IMR-90 (cell line): ENCODE measurements at regions not wholly inside any gene's neighbourhood (a gene's known extent, or its start where the extent isn't known, plus 50 kb on each side); places are given as distances from the start of the nearest gene placed in this dataset.

Experiments used
- ATAC-seq: fragments of 200-7000 bp; cut with Tn5 transposase; 2 replicates; pipeline ENCODE4 v1.9.1; 2020; ENCODE audit warnings: low read depth, mild to moderate bottlenecking, moderate library complexity
- BruUV-seq: library from RNA; stranded (reverse); fragments of 400-500 nt; replicated peaks from 2 replicates; lab custom pipeline; 2021; lab: Mats Ljungman, UMichigan
- CTCF ChIA-PET: fragments of 300-600 bp; formaldehyde crosslinking; extraction: SDS; loops from one replicate; lab custom pipeline; 2021; ENCODE audit warnings: antibody characterized with exemption; lab: Yijun Ruan, JAX
- POLR2A ChIA-PET: fragments of 300-600 bp; sonication (Branson Sonifier 250); formaldehyde crosslinking; loops from one replicate; lab custom pipeline; 2022; ENCODE audit warnings: antibody characterized with exemption; ENCODE audit not compliant: unreplicated experiment; lab: Charles Lee
- DNase-seq: peaks from one replicate; pipeline ENCODE4 v3.0.0; 2013
- H2AFZ ChIP-seq: replicated peaks from 2 replicates; pipeline ENCODE3; 2013; ENCODE audit warnings: low read length, mild to moderate bottlenecking; ENCODE audit not compliant: poor library complexity
- H2AK5ac ChIP-seq: 2 replicates; pipeline ENCODE4 v1.6.1; 2013; ENCODE audit warnings: low read depth, low read length, inconsistent platforms
- H2AK9ac ChIP-seq: replicated peaks from 2 replicates; pipeline ENCODE3; 2013; ENCODE audit warnings: mild to moderate bottlenecking, low read depth, low read length, moderate library complexity; ENCODE audit not compliant: poor library complexity
- H2BK120ac ChIP-seq: 2 replicates; pipeline ENCODE4 v1.6.1; 2013; ENCODE audit warnings: low read depth, low read length, inconsistent platforms
- H2BK15ac ChIP-seq: 3 replicates; pipeline ENCODE4 v1.6.1; 2013; ENCODE audit warnings: low read depth, low read length, inconsistent platforms
- H2BK20ac ChIP-seq: 2 replicates; pipeline ENCODE4 v1.6.1; 2013; ENCODE audit warnings: low read depth, mild to moderate bottlenecking, inconsistent platforms, low read length, moderate library complexity
- H2BK5ac ChIP-seq: 2 replicates; pipeline ENCODE4 v1.6.1; 2013; ENCODE audit warnings: mild to moderate bottlenecking, low read depth, low read length, inconsistent platforms; ENCODE audit not compliant: poor library complexity, severe bottlenecking
- H3K14ac ChIP-seq: replicated peaks from 2 replicates; pipeline ENCODE4 v1.6.1; 2013; ENCODE audit warnings: low read depth, low read length, inconsistent platforms
- H3K18ac ChIP-seq: 2 replicates; pipeline ENCODE4 v1.6.1; 2013; ENCODE audit warnings: low read depth, low read length, control low read depth
- H3K23ac ChIP-seq: 2 replicates; pipeline ENCODE4 v1.6.1; 2013; ENCODE audit warnings: low read depth, low read length, inconsistent platforms
- H3K27ac ChIP-seq: 2 replicates; pipeline ENCODE4 v1.5.1; 2013; ENCODE audit warnings: mild to moderate bottlenecking, control low read depth, low read length; ENCODE audit not compliant: insufficient read depth
- H3K27me3 ChIP-seq: 2 replicates; pipeline ENCODE4 v1.6.1; 2013; ENCODE audit warnings: low read length; ENCODE audit not compliant: control insufficient read depth, insufficient read depth
- H3K36me3 ChIP-seq: 2 replicates; pipeline ENCODE4 v1.6.1; 2013; ENCODE audit warnings: low read length, mixed read lengths; ENCODE audit not compliant: control insufficient read depth, insufficient read depth
- H3K4ac ChIP-seq: 2 replicates; pipeline ENCODE4 v1.6.1; 2013; ENCODE audit warnings: low read depth, low read length, inconsistent platforms
- H3K4me1 ChIP-seq: 2 replicates; pipeline ENCODE4 v1.6.1; 2013; ENCODE audit warnings: low read length, mixed read lengths; ENCODE audit not compliant: control insufficient read depth, insufficient read depth
- H3K4me2 ChIP-seq: 2 replicates; pipeline ENCODE4 v1.6.1; 2013; ENCODE audit warnings: low read depth, mild to moderate bottlenecking, control low read depth, low read length, moderate library complexity
- H3K4me3 ChIP-seq: 2 replicates; pipeline ENCODE4 v1.5.1; 2013; ENCODE audit warnings: low read depth, mild to moderate bottlenecking, control low read depth, low read length, moderate library complexity; ENCODE audit not compliant: insufficient read depth
- H3K56ac ChIP-seq: 2 replicates; pipeline ENCODE4 v1.6.1; 2013; ENCODE audit warnings: low read length, inconsistent platforms; ENCODE audit not compliant: insufficient read depth; ENCODE audit errors: extremely low read depth
- H3K79me1 ChIP-seq, 2 experiments: 2 replicates each; pipeline ENCODE4 v1.6.1; 2013; ENCODE audit warnings: low read length in 2 of 2, inconsistent platforms in 1 of 2, low read depth in 1 of 2
- H3K9ac ChIP-seq: 2 replicates; pipeline ENCODE4 v1.6.1; 2013; ENCODE audit warnings: low read depth, low read length, control low read depth
- H3K9me1 ChIP-seq: 2 replicates; pipeline ENCODE4 v1.6.1; 2013; ENCODE audit warnings: low read length, inconsistent platforms; ENCODE audit not compliant: insufficient read depth
- H3K9me3 ChIP-seq: 2 replicates; pipeline ENCODE4 v1.6.1; 2013; ENCODE audit warnings: low read length; ENCODE audit not compliant: control insufficient read depth, insufficient read depth
- H4K20me1 ChIP-seq: 2 replicates; pipeline ENCODE4 v1.6.1; 2013; ENCODE audit warnings: low read length, inconsistent platforms; ENCODE audit not compliant: insufficient read depth
- H4K5ac ChIP-seq: 2 replicates; pipeline ENCODE4 v1.6.1; 2013; ENCODE audit warnings: mild to moderate bottlenecking, low read depth, low read length, control low read depth
- H4K8ac ChIP-seq, 2 experiments: 2 replicates each; pipeline ENCODE4 v1.6.1; 2013; ENCODE audit warnings: low read depth in 2 of 2, low read length in 2 of 2, control low read depth in 1 of 2, inconsistent platforms in 1 of 2
- H4K91ac ChIP-seq: 2 replicates; pipeline ENCODE4 v1.6.1; 2013; ENCODE audit warnings: low read depth, low read length, inconsistent platforms; ENCODE audit not compliant: insufficient read depth
- CEBPB ChIP-seq: IDR thresholded peaks from 2 replicates; pipeline ENCODE4 v1.6.1; 2012; ENCODE audit warnings: low read depth, low read length, improper control_type of control experiment
- CHD1 ChIP-seq: IDR thresholded peaks from 2 replicates; pipeline ENCODE4 v1.6.1; 2012; ENCODE audit warnings: low read depth, low read length, improper control_type of control experiment
- CTCF ChIP-seq: conservative IDR thresholded peaks from 2 replicates; pipeline ENCODE4 v1.5.1; 2012; ENCODE audit warnings: mild to moderate bottlenecking, low read depth, low read length, improper control_type of control experiment
- MAFK ChIP-seq: IDR thresholded peaks from 2 replicates; pipeline ENCODE4 v1.6.1; 2012; ENCODE audit warnings: low read depth, low read length, improper control_type of control experiment
- MAZ ChIP-seq: IDR thresholded peaks from 2 replicates; pipeline ENCODE4 v1.6.1; 2012; ENCODE audit warnings: low read depth, mild to moderate bottlenecking, low read length, improper control_type of control experiment, moderate library complexity, borderline replicate concordance
- MXI1 ChIP-seq: IDR thresholded peaks from 2 replicates; pipeline ENCODE4 v1.6.1; 2012; ENCODE audit warnings: low read depth, mild to moderate bottlenecking, low read length, moderate library complexity, borderline replicate concordance
- NFE2L2 ChIP-seq: fragments of 150-350 bp; IDR thresholded peaks from 2 replicates; pipeline ENCODE4 v1.6.1; 2016; ENCODE audit warnings: low read depth, mild to moderate bottlenecking, low read length
- POLR2A ChIP-seq: IDR thresholded peaks from 2 replicates; pipeline ENCODE4 v1.6.1; 2012; ENCODE audit warnings: mild to moderate bottlenecking, low read depth, low read length
- RAD21 ChIP-seq: IDR thresholded peaks from 2 replicates; pipeline ENCODE4 v1.6.1; 2012; ENCODE audit warnings: low read length, improper control_type of control experiment
- RCOR1 ChIP-seq: IDR thresholded peaks from 2 replicates; pipeline ENCODE4 v1.6.1; 2012; ENCODE audit warnings: mild to moderate bottlenecking, low read length, improper control_type of control experiment; ENCODE audit not compliant: insufficient replicate concordance
- RFX5 ChIP-seq: IDR thresholded peaks from 2 replicates; pipeline ENCODE4 v1.8.0; 2012; ENCODE audit warnings: low read depth, mild to moderate bottlenecking, low read length, moderate library complexity
- WGBS, 2 experiments: methylation state at CpG; one replicate each; pipeline versions ENCODE4 v1.1.5 to v1.1.7; 2013; ENCODE audit warnings: missing lambda C conversion rate in 2 of 2; ENCODE audit not compliant: insufficient read length in 1 of 2; ENCODE audit errors: extremely low coverage in 2 of 2; 5-methylcytosine and 5-hydroxymethylcytosine counted together
- dilution Hi-C: fragments of 300-500 bp; cut with HindIII; formaldehyde crosslinking; loops from one replicate; pipeline ENCODE4 v1.14.3; 2018; ENCODE audit warnings: low sequenced_read_pairs; ENCODE audit not compliant: unreplicated experiment
- in situ Hi-C: fragments of 300-500 bp; cut with MboI; formaldehyde crosslinking; loops from 3 replicates; pipeline ENCODE4 v1.14.3; 2019; ENCODE audit warnings: low sequenced_read_pairs, inconsistent platforms, mixed read lengths
- intact Hi-C: fragments of 100-400 bp; cut with micrococcal nuclease; formaldehyde crosslinking; loops from 2 replicates; pipeline ENCODE4 v1.10.0; 2022
- TF ChIP-seq, protein P1 (sequence below): fragments of 150-350 bp; IDR thresholded peaks from 2 replicates; pipeline ENCODE4 v1.6.1; 2017; ENCODE audit warnings: mild to moderate bottlenecking, antibody characterized with exemption, low read length, low read depth
- TF ChIP-seq, protein P2 (sequence below): fragments of 150-350 bp; IDR thresholded peaks from 2 replicates; pipeline ENCODE4 v1.6.1; 2016; ENCODE audit warnings: low read depth, mild to moderate bottlenecking, low read length, moderate library complexity, borderline replicate concordance

DNA sequence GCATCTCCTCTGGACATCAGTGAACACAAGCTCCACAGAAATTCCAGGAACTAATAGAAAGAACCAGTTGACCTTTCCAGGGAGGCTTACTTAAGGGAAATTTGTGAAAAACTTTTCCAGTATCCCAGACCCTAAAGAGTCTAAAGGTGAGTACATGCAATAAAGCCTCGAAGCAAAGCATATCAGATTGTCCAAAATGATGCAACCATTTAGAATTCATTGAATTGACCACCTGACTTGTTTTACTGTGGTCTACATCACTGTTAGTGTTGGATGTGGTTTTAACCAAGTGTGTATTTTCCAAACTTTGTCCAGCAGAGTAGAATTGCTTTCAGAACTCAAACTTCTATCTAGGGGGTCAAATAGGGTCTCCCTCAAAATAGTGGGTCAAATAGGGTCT, 76.3 kb upstream of the TIAM1 start:
- in situ Hi-C loops = no loop called here
- CTCF ChIA-PET = no interaction called here

More for the DNA sequence above, 76.3 kb upstream of the TIAM1 start:
- POLR2A ChIA-PET = no interaction called here
- ATAC-seq (no peak), DNase-seq (no peak)
- no peaks in the 10 kb centered on the region for H3K79me1 ChIP-seq
- H2AFZ ChIP-seq = no peak overlapping the region
- dilution Hi-C loops = no loop called here
- H3K9me3 ChIP-seq = no peaks in the 10 kb centered on the region
- BruUV-seq = no TSS peak
- no peaks in the 10 kb centered on the region for H3K4me1 ChIP-seq
- H3K27ac ChIP-seq = no peak overlapping the region
- no peak for TF ChIP-seq CHD1
- no peak for TF ChIP-seq POLR2A
- TF ChIP-seq RFX5 = no peak
- TF ChIP-seq MXI1 = no peak
- no peak for TF ChIP-seq CEBPB
- TF ChIP-seq, protein P1, sequence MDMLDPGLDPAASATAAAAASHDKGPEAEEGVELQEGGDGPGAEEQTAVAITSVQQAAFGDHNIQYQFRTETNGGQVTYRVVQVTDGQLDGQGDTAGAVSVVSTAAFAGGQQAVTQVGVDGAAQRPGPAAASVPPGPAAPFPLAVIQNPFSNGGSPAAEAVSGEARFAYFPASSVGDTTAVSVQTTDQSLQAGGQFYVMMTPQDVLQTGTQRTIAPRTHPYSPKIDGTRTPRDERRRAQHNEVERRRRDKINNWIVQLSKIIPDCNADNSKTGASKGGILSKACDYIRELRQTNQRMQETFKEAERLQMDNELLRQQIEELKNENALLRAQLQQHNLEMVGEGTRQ = no peak
- no peak for TF ChIP-seq RCOR1
- no peak for TF ChIP-seq NFE2L2
- TF ChIP-seq MAFK = no peak
- no peak for TF ChIP-seq MAZ
- TF ChIP-seq RAD21 = no peak
- no peak for TF ChIP-seq CTCF
- TF ChIP-seq, protein P2, sequence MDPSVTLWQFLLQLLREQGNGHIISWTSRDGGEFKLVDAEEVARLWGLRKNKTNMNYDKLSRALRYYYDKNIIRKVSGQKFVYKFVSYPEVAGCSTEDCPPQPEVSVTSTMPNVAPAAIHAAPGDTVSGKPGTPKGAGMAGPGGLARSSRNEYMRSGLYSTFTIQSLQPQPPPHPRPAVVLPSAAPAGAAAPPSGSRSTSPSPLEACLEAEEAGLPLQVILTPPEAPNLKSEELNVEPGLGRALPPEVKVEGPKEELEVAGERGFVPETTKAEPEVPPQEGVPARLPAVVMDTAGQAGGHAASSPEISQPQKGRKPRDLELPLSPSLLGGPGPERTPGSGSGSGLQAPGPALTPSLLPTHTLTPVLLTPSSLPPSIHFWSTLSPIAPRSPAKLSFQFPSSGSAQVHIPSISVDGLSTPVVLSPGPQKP = no peak
- H4K91ac ChIP-seq = no peak overlapping the region
- no peak overlapping the region for H2AK9ac ChIP-seq
- H3K18ac ChIP-seq = no peak overlapping the region
- H4K5ac ChIP-seq = no peak overlapping the region
- no peak overlapping the region for H3K4ac ChIP-seq
- H3K4me3 ChIP-seq = no peak overlapping the region
- no peak overlapping the region for H2BK15ac ChIP-seq
- H3K14ac ChIP-seq = no peak overlapping the region
- intact Hi-C loops = no loop called here
- H3K36me3 ChIP-seq = no peaks in the 10 kb centered on the region
- H2BK20ac ChIP-seq = no peak overlapping the region
- no peak overlapping the region for H3K9ac ChIP-seq
- H4K20me1 ChIP-seq = no peaks in the 10 kb centered on the region
- no peak overlapping the region for H4K8ac ChIP-seq
- no peaks in the 10 kb centered on the region for H3K9me1 ChIP-seq
- WGBS, 2 experiments = no CpG with 5 or more reads among the region's 1 CpG
- H3K23ac ChIP-seq = no peak overlapping the region
- H2AK5ac ChIP-seq = no peak overlapping the region
- H3K27me3 ChIP-seq = no peaks in the 10 kb centered on the region
- H3K56ac ChIP-seq = no peak overlapping the region
- H2BK120ac ChIP-seq = no peak overlapping the region
- no peak overlapping the region for H2BK5ac ChIP-seq
- H3K4me2 ChIP-seq = no peak overlapping the region
